K562 (cell line): ENCODE measurements at regions not wholly inside any gene's neighbourhood (a gene's known extent, or its start where the extent isn't known, plus 50 kb on each side); places are given as distances from the start of the nearest gene placed in this dataset.

ENCODE experiments used
- ATAC-seq: fragments of 200-7000 bp; cut with Tn5 transposase; 3 replicates; pipeline ENCODE4 v1.9.1; 2020; ENCODE audit warnings: moderate library complexity
- BruUV-seq: library from RNA; stranded (reverse); fragments of 400-500 nt; replicated peaks from 2 replicates; lab custom pipeline; 2021; lab: Mats Ljungman, UMichigan
- CTCF ChIA-PET: fragments of 300-600 bp; formaldehyde crosslinking; extraction: SDS; loops from one replicate; lab custom pipeline; 2021; ENCODE audit warnings: low intra/inter-chr PET ratio; lab: Yijun Ruan, JAX
- POLR2A ChIA-PET: fragments of 300-600, 350-650 bp; sonication (Branson Sonifier 250); formaldehyde crosslinking; extraction: SDS; loops from one replicate; lab custom pipeline; 2021; ENCODE audit warnings: antibody characterized with exemption, inconsistent platforms; lab: Yijun Ruan, JAX
- DNase-seq, 4 experiments: peaks; one replicate each; pipeline versions ENCODE4 v3.0.0 to v3.0.0-alpha.2; 2011 to 2018; ENCODE audit warnings: low spot score in 3 of 4, mixed read lengths in 3 of 4; ENCODE audit errors: extremely low read depth in 1 of 4
- FAIRE-seq: peaks from 2 replicates; lab custom pipeline; 2011; peaks lifted over from hg19 to GRCh38; lab: Jason Lieb, UNC
- H2AFZ ChIP-seq: 2 replicates; pipeline ENCODE4 v1.6.0; 2011; ENCODE audit warnings: low read depth, low read length, control low read depth, inconsistent platforms
- H3K27ac ChIP-seq: fragments of 200-600 bp; 3 replicates; pipeline ENCODE4 v1.8.0; 2011; ENCODE audit warnings: low read depth, mild to moderate bottlenecking, control low read depth, inconsistent platforms, low read length, moderate library complexity, mixed read lengths; ENCODE audit errors: extremely low read depth
- H3K27me3 ChIP-seq, 2 experiments: fragments of 300-600 bp in 1 of 2; 2 replicates in 1 of 2; 3 replicates in 1 of 2; pipeline versions ENCODE4 v1.6.0 to v1.8.0; 2011; ENCODE audit warnings: inconsistent platforms in 2 of 2, low read length in 2 of 2, mild to moderate bottlenecking in 1 of 2, mixed read lengths in 1 of 2, moderate library complexity in 1 of 2; ENCODE audit not compliant: control insufficient read depth in 2 of 2, insufficient read depth in 2 of 2
- H3K36me3 ChIP-seq: fragments of 300-600 bp; 3 replicates; pipeline ENCODE4 v1.8.0; 2011; ENCODE audit warnings: mild to moderate bottlenecking, low read length, inconsistent platforms; ENCODE audit not compliant: control insufficient read depth, insufficient read depth
- H3K4me1 ChIP-seq, 2 experiments: fragments of 200-600 bp in 1 of 2; replicated peaks in 1 of 2; 2 replicates in 1 of 2; 3 replicates in 1 of 2; pipeline versions ENCODE4 v1.5.1 to v1.8.0; 2011; ENCODE audit warnings: inconsistent platforms in 2 of 2, low read length in 2 of 2, mild to moderate bottlenecking in 1 of 2, mixed read lengths in 1 of 2, moderate library complexity in 1 of 2; ENCODE audit not compliant: control insufficient read depth in 2 of 2, insufficient read depth in 2 of 2
- H3K4me2 ChIP-seq: 2 replicates; pipeline ENCODE4 v1.6.1; 2011; ENCODE audit warnings: low read length, control low read depth, inconsistent platforms, mixed read lengths; ENCODE audit not compliant: insufficient read depth
- H3K4me3 ChIP-seq: fragments of 200-600 bp; sonication (generic), shearing (Covaris generic); 2 replicates; pipeline ENCODE4 v1.5.1; 2016; ENCODE audit warnings: control low read depth, inconsistent platforms
- H3K79me2 ChIP-seq: fragments of 200-600 bp; 3 replicates; pipeline ENCODE4 v1.8.0; 2011; ENCODE audit warnings: low read length, inconsistent platforms; ENCODE audit not compliant: control insufficient read depth, insufficient read depth
- H3K9ac ChIP-seq, 2 experiments: 2 replicates each; pipeline versions ENCODE4 v1.6.0 to v1.6.1; 2011; ENCODE audit warnings: low read depth in 2 of 2, low read length in 2 of 2, control low read depth in 1 of 2, inconsistent platforms in 1 of 2, mild to moderate bottlenecking in 1 of 2, mixed read lengths in 1 of 2; ENCODE audit not compliant: insufficient read depth in 1 of 2
- H3K9me1 ChIP-seq: one replicate; pipeline ENCODE4 v1.6.0; 2011; ENCODE audit warnings: inconsistent platforms, mild to moderate bottlenecking, low read length, moderate library complexity; ENCODE audit not compliant: control insufficient read depth, insufficient read depth
- H3K9me3 ChIP-seq: replicated peaks from 2 replicates; pipeline ENCODE4 v1.5.1; 2011; ENCODE audit warnings: low read depth, low read length, inconsistent platforms; ENCODE audit not compliant: control insufficient read depth, insufficient read depth
- H4K20me1 ChIP-seq: replicated peaks from 2 replicates; pipeline ENCODE4 v1.6.1; 2011; ENCODE audit warnings: low read length, inconsistent platforms, mixed read lengths; ENCODE audit not compliant: control insufficient read depth, insufficient read depth
- HINFP ChIP-seq: fragments of 450-650 bp; conservative IDR thresholded peaks from 2 replicates; pipeline ENCODE4 v1.6.1; 2016; ENCODE audit warnings: missing genetic modification characterization, low read depth, mild to moderate bottlenecking, control low read depth, missing compliant biosample characterization
- WGBS: fragments of 100-300 bp; shearing (Covaris generic); methylation state at CpG from one replicate; pipeline ENCODE4 v1.1.6; 2016; ENCODE audit warnings: low coverage, mixed read lengths; ENCODE audit not compliant: insufficient coverage; ENCODE audit errors: missing lambda C conversion rate; 5-methylcytosine and 5-hydroxymethylcytosine counted together
- in situ Hi-C: fragments of 300-500 bp; cut with MboI; formaldehyde crosslinking; loops from 4 replicates; pipeline ENCODE4 v1.15.0; 2018; ENCODE audit warnings: inconsistent platforms, mixed read lengths
- intact Hi-C: fragments of 100-400 bp; cut with micrococcal nuclease; formaldehyde crosslinking; loops from 2 replicates; pipeline ENCODE4 v1.14.2; 2022
- TF ChIP-seq, protein P1 (sequence below), 2 experiments: fragments of 450-650 bp; formaldehyde crosslinking in 1 of 2; IDR thresholded peaks; 2 replicates each; pipeline versions ENCODE4 v1.4.0 to v1.6.1; 2014 to 2020; ENCODE audit warnings: mild to moderate bottlenecking in 2 of 2, borderline replicate concordance in 1 of 2, low read depth in 1 of 2

DNA sequence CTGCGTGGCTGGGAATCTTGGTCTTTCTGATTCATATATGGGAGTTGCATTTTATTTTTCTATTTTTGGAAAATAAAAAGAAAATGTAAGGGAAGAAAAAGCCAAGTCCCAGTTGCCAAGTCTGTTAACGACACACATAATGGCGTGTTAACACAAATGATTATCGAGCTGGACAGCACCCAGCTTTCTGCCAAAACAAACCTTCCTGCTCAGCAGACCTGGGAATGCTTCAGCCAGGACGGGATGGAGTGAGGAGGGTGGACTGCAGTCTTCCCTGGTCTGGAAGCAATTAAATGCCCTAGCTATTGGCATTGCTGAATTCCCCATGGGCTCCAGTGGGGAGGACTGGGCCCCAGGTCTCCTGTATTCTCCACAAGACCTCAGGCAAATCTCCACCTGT, 184.2 kb upstream of the USP24 start:
- 0% methylated on average over 5 of the region's 5 CpGs for WGBS
- Histone ChIP-seq H3K9ac (no peak overlapping the region), H3K79me2 (no peaks in the 10 kb centered on the region), H3K36me3 (no peaks in the 10 kb centered on the region), H2AFZ (no peak overlapping the region), H3K27me3 (peaks cover 0 to 5% of the 10 kb centered on the region in 2 experiments; a peak in 2 of 5 replicates)
- TF ChIP-seq HINFP, result no peak
- TF ChIP-seq, protein P1, sequence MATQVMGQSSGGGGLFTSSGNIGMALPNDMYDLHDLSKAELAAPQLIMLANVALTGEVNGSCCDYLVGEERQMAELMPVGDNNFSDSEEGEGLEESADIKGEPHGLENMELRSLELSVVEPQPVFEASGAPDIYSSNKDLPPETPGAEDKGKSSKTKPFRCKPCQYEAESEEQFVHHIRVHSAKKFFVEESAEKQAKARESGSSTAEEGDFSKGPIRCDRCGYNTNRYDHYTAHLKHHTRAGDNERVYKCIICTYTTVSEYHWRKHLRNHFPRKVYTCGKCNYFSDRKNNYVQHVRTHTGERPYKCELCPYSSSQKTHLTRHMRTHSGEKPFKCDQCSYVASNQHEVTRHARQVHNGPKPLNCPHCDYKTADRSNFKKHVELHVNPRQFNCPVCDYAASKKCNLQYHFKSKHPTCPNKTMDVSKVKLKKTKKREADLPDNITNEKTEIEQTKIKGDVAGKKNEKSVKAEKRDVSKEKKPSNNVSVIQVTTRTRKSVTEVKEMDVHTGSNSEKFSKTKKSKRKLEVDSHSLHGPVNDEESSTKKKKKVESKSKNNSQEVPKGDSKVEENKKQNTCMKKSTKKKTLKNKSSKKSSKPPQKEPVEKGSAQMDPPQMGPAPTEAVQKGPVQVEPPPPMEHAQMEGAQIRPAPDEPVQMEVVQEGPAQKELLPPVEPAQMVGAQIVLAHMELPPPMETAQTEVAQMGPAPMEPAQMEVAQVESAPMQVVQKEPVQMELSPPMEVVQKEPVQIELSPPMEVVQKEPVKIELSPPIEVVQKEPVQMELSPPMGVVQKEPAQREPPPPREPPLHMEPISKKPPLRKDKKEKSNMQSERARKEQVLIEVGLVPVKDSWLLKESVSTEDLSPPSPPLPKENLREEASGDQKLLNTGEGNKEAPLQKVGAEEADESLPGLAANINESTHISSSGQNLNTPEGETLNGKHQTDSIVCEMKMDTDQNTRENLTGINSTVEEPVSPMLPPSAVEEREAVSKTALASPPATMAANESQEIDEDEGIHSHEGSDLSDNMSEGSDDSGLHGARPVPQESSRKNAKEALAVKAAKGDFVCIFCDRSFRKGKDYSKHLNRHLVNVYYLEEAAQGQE (IDR thresholded peaks at IDR 0.05; ENCODE audit: borderline replicate concordance), result 0 out of 2 replicates have a peak, but pooled peaks have one; percentile 6
- TF ChIP-seq, protein P1 (CRISPR knock-in tag; IDR thresholded peaks at IDR 0.05; ENCODE audit: low read depth), result no peak
- TF ChIP-seq, all 486 proteins: peak for 1
- Histone ChIP-seq H3K9me3 (no peaks in the 10 kb centered on the region), H3K4me1 (no peaks in the 10 kb centered on the region), H3K9me1 (no peaks in the 10 kb centered on the region), H3K27ac (no peak overlapping the region), H3K4me3 (no peak overlapping the region), H3K4me2 (no peak overlapping the region), H4K20me1 (no peaks in the 10 kb centered on the region)
- in situ Hi-C loops (loop anchor here (25.0 kb wide), 1 partner anchor 1188 kb away; the partner anchor contains the start of gene PLPP3), intact Hi-C loops (no loop called here)
- no peak for FAIRE-seq
- ATAC-seq, result no peak
- ChIA-PET POLR2A (no interaction called here), CTCF (no interaction called here)
- no TSS peak for BruUV-seq
- no peak for DNase-seq
